ENCODE measurements at regions not wholly inside any gene's neighbourhood (a gene's known extent, or its start where the extent isn't known, plus 50 kb on each side); places are given as distances from the start of the nearest gene placed in this dataset.

- Mint-ChIP-seq H3K9me3 (peaks cover 21% of the 10 kb centered on the region), H3K36me3 (no peaks in the 10 kb centered on the region), H3K27ac (no peak overlapping the region), H3K4me1 (peaks cover 11% of the 10 kb centered on the region), H3K4me3 (no peak overlapping the region), H3K27me3 (ENCODE audit: low read depth) (no peaks in the 10 kb centered on the region)
- CTCF ChIA-PET, result no interaction called here
- POLR2A ChIA-PET, result no interaction called here
- ATAC-seq (no peak), DNase-seq (ENCODE audit: low spot score) (no peak)
- no peak for TF ChIP-seq ZNF671 (CRISPR knock-in tag; IDR thresholded peaks at IDR 0.05)
Observed at GRCh38 chr7:46775776-46776175, 806.1 kb downstream of the TNS3 start.

- ChIA-PET POLR2A (no interaction called here), CTCF (no interaction called here)
- DNase-seq (ENCODE audit: low spot score) (no peak), ATAC-seq (no peak)
- H3K27me3 Mint-ChIP-seq (ENCODE audit: low read depth), result no peaks in the 10 kb centered on the region
- peaks cover 19% of the 10 kb centered on the region for H3K9me3 Mint-ChIP-seq
- no peak overlapping the region for H3K27ac Mint-ChIP-seq
- H3K4me1 Mint-ChIP-seq, result peaks cover 11% of the 10 kb centered on the region
- H3K36me3 Mint-ChIP-seq, result no peaks in the 10 kb centered on the region
- H3K4me3 Mint-ChIP-seq, result no peak overlapping the region
- no peak for TF ChIP-seq AR (CRISPR knock-in tag; IDR thresholded peaks at IDR 0.05)
Observed at GRCh38 chr7:46775020-46775419, 806.9 kb downstream of the TNS3 start.

GRCh38 chr7:46774515-46774914 is 807.4 kb downstream of the TNS3 start:
- Mint-ChIP-seq H3K36me3 (peaks cover 5% of the 10 kb centered on the region), H3K4me1 (peaks cover 11% of the 10 kb centered on the region), H3K27ac (no peak overlapping the region), H3K27me3 (ENCODE audit: low read depth) (no peaks in the 10 kb centered on the region; the same call in 1 of the 2 replicates), H3K4me3 (no peak overlapping the region), H3K9me3 (peaks cover 19% of the 10 kb centered on the region)
- ChIA-PET CTCF (no interaction called here), POLR2A (no interaction called here)
- ATAC-seq, result no peak
- DNase-seq (ENCODE audit: low spot score), result no peak
- no peak for TF ChIP-seq SMAD3 (CRISPR knock-in tag; IDR thresholded peaks at IDR 0.05; ENCODE audit: borderline replicate concordance)
- no peak for TF ChIP-seq ZNF671 (CRISPR knock-in tag; IDR thresholded peaks at IDR 0.05)
- TF ChIP-seq FOXJ3 (CRISPR knock-in tag; IDR thresholded peaks at IDR 0.05; ENCODE audit: borderline replicate concordance), result no peak
- TF ChIP-seq NFE2L1 (CRISPR knock-in tag; IDR thresholded peaks at IDR 0.05), result no peak
- TF ChIP-seq TCF7 (CRISPR knock-in tag; IDR thresholded peaks at IDR 0.05; ENCODE audit: low read depth), result no peak
- TF ChIP-seq AFF4 (CRISPR knock-in tag; IDR thresholded peaks at IDR 0.05; ENCODE audit: borderline replicate concordance), result no peak
- no peak for TF ChIP-seq JAZF1 (CRISPR knock-in tag; IDR thresholded peaks at IDR 0.05)
- no peak for TF ChIP-seq ZNF121 (CRISPR knock-in tag; IDR thresholded peaks at IDR 0.05)
- no peak for TF ChIP-seq FOXP1 (CRISPR knock-in tag; IDR thresholded peaks at IDR 0.05; ENCODE audit: borderline replicate concordance)
- TF ChIP-seq NR1H2 (CRISPR knock-in tag; IDR thresholded peaks at IDR 0.05), result no peak

GRCh38 chr7:46772776-46773175 is 809.1 kb downstream of the TNS3 start:
- DNase-seq (ENCODE audit: low spot score) (no peak), ATAC-seq (0 out of 2 replicates have a peak, but pooled peaks have one; percentile 24)
- Mint-ChIP-seq H3K36me3 (peaks cover 18% of the 10 kb centered on the region), H3K27me3 (ENCODE audit: low read depth) (no peaks in the 10 kb centered on the region; the same call in 1 of the 2 replicates), H3K27ac (no peak overlapping the region), H3K9me3 (peaks cover 26% of the 10 kb centered on the region), H3K4me3 (no peak overlapping the region), H3K4me1 (peaks cover 11% of the 10 kb centered on the region)
- ChIA-PET CTCF (interaction anchor here (0.6 to 0.8 kb wide), 2 partner anchors 13 to 328 kb away, joined by 3 read pairs; no protein-coding TSS in a partner anchor), POLR2A (no interaction called here)
- TF ChIP-seq KAT7 (CRISPR knock-in tag; IDR thresholded peaks at IDR 0.05; ENCODE audit: borderline replicate concordance) (no peak), GABPB1 (CRISPR knock-in tag; IDR thresholded peaks at IDR 0.05) (no peak), SMAD3 (CRISPR knock-in tag; IDR thresholded peaks at IDR 0.05; ENCODE audit: borderline replicate concordance) (no peak), FOXK1 (CRISPR knock-in tag; IDR thresholded peaks at IDR 0.05) (no peak), ETV6 (CRISPR knock-in tag; IDR thresholded peaks at IDR 0.05) (no peak), CTCF (IDR thresholded peaks at IDR 0.05) (no peak), ZNF532 (CRISPR knock-in tag; IDR thresholded peaks at IDR 0.05; ENCODE audit: borderline replicate concordance) (no peak)
